Large intestine (tissue), 3 donors: ENCODE measurements at regions not wholly inside any gene's neighbourhood (a gene's known extent, or its start where the extent isn't known, plus 50 kb on each side); places are given as distances from the start of the nearest gene placed in this dataset.
"Not testable (repeated sequence)": the region's sequence is repeated elsewhere in the genome, so short reads cannot be mapped to it uniquely, and the experiment has no call there.

Experiments
- DNase-seq, 2 donors: peaks; one replicate each; pipeline versions ENCODE4 v3.0.0 to v3.0.0-alpha.2; 2013
- H3K27ac ChIP-seq: one replicate; pipeline ENCODE4 v1.5.1; 2013; ENCODE audit warnings: low read length
- H3K27me3 ChIP-seq: 2 replicates; pipeline ENCODE4 v1.6.1; 2013; ENCODE audit warnings: low read length; ENCODE audit not compliant: control insufficient read depth, insufficient read depth
- H3K36me3 ChIP-seq: 2 replicates; pipeline ENCODE4 v1.6.1; 2013; ENCODE audit warnings: low read length; ENCODE audit not compliant: control insufficient read depth, insufficient read depth
- H3K4me1 ChIP-seq: one replicate; pipeline ENCODE4 v1.6.1; 2013; ENCODE audit warnings: low read length; ENCODE audit not compliant: control insufficient read depth, insufficient read depth
- H3K4me3 ChIP-seq: one replicate; pipeline ENCODE4 v1.5.1; 2013; ENCODE audit warnings: low read length
- H3K9me3 ChIP-seq: one replicate; pipeline ENCODE4 v1.6.1; 2013; ENCODE audit warnings: mild to moderate bottlenecking, low read depth, low read length, moderate library complexity; ENCODE audit not compliant: control insufficient read depth
- WGBS: methylation state at CpG from one replicate; pipeline ENCODE4 v1.1.5; 2013; ENCODE audit warnings: low lambda C conversion rate; ENCODE audit not compliant: insufficient coverage; 5-methylcytosine and 5-hydroxymethylcytosine counted together

DNA sequence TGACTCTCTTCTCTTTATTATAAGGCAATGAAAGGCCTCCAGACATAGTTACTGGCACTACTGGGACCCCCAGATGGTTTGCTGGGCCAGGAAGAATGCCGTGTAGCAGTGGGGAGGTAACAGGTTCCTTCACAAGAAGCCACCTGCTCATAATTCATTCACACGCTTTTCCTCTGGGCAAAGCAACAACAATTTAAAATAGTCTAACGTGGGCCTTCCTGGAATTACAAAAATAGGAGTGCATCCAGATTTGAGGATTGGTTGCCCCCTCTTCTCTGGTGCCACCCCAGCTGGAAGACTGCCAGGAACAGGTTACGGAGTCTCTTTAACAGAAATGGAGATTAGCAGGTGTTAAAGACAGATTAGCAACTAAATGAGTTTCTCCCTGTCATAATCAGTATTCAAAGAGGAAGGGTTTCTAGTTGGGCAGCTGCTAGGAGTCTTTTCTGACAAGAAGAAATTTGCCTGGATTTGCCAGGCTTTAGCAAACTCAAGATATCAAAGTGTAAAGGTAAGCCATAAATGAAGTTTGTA, 409.6 kb downstream of the NPIPA8 start:
- no CpG with 5 or more reads among the region's 4 CpGs for WGBS
- no peak overlapping the region for H3K4me3 ChIP-seq
- H3K27me3 ChIP-seq, result no peaks in the 10 kb centered on the region
- H3K9me3 ChIP-seq, result no peaks in the 10 kb centered on the region
- no peak overlapping the region for H3K27ac ChIP-seq
- no peaks in the 10 kb centered on the region for H3K36me3 ChIP-seq
- no peaks in the 10 kb centered on the region for H3K4me1 ChIP-seq
- DNase-seq, result no peak

DNA sequence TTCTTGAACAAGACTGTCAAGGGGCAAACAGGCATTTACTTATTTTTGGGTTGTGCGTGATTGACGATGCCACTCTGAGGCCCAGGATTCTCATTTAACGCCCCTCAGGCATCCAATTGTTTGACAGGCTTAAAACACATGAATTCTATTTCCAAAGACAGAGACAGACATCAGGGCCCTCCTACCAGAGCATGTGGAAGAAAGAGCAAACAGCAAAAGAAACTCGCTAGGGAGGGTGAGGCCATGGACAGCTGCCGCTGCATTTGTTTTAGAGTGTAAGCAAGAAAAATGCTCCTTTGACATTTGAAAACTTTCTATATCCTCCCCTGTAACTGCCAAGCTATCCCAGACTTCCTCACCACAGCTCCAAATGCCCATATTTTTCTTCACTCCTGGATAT, 410.1 kb downstream of the NPIPA8 start:
- WGBS, result 80% methylated on average over 1 of the region's 5 CpGs
- Histone ChIP-seq H3K4me3 (no peak overlapping the region), H3K27me3 (no peaks in the 10 kb centered on the region), H3K4me1 (no peaks in the 10 kb centered on the region), H3K27ac (no peak overlapping the region), H3K9me3 (no peaks in the 10 kb centered on the region), H3K36me3 (no peaks in the 10 kb centered on the region)
- DNase-seq, result no peak

DNA sequence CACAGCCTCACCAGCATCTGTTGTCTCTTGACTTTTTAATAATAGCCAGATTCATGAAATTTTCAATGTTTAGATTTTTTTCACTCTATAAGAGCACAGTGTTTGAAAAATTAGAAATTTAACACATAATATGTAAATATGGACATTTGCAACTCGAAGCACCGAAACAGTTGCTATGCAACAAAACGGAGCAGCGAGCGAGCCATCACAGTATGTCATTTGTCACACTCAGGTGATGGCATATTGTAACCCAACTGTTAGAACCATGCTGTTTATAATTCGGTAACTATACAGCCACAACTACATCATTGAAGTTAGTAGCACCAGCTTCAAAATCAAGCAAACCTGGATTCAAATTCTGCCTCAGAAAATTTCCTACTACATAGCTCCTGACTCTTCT, 410.8 kb downstream of the NPIPA8 start:
- no peaks in the 10 kb centered on the region for H3K4me1 ChIP-seq
- WGBS, result no CpG with 5 or more reads among the region's 6 CpGs
- DNase-seq, result no peak
- H3K27me3 ChIP-seq, result no peaks in the 10 kb centered on the region
- H3K27ac ChIP-seq, result no peak overlapping the region
- H3K4me3 ChIP-seq, result no peak overlapping the region
- no peaks in the 10 kb centered on the region for H3K9me3 ChIP-seq
- H3K36me3 ChIP-seq, result no peaks in the 10 kb centered on the region

DNA sequence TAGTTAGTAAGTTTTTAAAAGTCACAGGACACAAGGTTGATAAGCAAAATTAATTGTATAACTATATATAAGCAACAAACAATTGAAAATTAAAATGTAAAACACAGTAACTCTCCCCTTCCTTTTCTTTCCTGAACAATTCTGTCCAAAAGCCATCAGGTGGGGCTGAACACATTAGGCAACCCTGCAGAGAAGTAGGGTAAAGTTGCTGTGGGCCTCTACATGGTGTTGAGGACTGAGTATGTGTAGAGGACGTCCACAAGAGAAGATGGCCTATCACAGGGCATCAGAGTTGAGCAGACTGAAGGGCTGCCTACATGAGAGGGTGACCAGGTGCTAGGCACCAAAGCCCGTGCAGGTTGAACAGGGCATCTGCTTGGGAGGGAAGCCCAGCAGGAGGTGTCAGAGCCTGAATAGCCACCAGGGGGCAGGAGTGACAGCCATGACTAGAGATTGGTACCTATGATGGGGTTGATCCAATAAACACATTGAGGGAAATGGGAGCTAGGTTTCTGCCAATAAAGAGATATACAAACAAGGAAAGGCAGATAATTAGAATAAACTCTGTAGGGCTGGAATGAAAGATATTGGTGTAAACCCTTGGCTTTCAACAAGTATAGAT, 415.1 kb downstream of the NPIPA8 start:
- no CpG with 5 or more reads among the region's 2 CpGs for whole genome bisulfite sequencing
- DNase-seq, result peak in 1 of 2 donors; percentile 5
- H3K4me3 ChIP-seq, result no peak overlapping the region
- H3K27me3 ChIP-seq, result no peaks in the 10 kb centered on the region
- H3K36me3 ChIP-seq, result no peaks in the 10 kb centered on the region
- no peaks in the 10 kb centered on the region for H3K9me3 ChIP-seq
- H3K27ac ChIP-seq, result no peak overlapping the region
- H3K4me1 ChIP-seq, result no peaks in the 10 kb centered on the region

DNA sequence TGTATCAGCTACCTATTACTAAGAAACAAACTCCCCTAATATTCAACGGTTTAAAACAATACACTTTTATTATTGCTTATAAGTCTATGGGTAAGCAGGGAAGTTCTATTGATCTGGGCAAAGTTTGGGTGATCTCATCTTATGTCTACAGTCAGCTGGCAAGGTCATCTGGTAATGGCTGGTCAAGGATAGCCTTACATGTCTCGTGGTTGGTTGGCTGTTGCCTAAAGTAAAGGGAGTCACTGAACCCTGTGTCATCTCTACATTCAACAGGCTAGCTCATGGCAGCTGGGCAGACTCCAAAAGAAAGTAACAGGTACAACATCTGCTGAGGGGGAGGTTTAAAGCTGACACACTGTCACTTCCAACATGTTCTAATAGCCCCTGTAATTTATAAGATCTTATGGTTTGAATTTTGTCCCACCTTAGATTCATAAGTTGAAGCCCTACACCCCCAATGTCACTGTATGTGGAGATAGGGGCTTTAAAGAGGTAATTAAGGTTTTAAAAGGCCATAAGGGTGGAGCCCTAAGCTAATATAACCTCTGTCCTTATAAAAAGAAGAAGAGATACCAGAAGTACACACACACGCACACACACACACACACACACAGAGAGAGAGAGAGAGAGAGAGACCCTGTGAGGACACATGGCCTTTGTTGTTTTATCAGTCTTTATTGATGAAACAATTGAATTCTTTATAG, 419.1 kb downstream of the NPIPA8 start:
- H3K27ac ChIP-seq, result no peak overlapping the region
- no peaks in the 10 kb centered on the region for H3K36me3 ChIP-seq
- H3K27me3 ChIP-seq, result no peaks in the 10 kb centered on the region
- no peaks in the 10 kb centered on the region for H3K4me1 ChIP-seq
- WGBS, result no CpG with 5 or more reads among the region's 3 CpGs
- H3K9me3 ChIP-seq, result no peaks in the 10 kb centered on the region
- no peak for DNase-seq
- H3K4me3 ChIP-seq, result no peak overlapping the region

DNA sequence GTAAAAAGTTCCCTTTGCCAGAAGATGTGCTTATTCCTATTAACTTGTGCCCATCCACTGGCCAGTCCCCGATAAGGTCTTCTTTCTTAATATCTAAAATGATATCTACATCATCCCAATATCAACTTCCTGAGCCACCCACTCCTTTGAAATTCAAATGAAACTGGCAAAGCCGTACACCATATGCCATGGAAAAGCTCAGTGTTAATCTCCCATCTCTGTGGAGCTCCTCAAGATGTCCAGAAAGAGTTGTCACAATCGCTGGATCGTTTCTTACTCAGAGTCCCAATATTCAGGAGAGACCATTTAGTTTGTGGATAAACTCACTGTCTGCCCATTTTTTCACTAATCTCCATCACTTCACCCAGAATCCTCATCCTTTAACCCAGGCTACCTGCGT, 420.7 kb downstream of the NPIPA8 start:
- Histone ChIP-seq H3K9me3 (no peaks in the 10 kb centered on the region), H3K27ac (no peak overlapping the region), H3K4me1 (no peaks in the 10 kb centered on the region), H3K27me3 (no peaks in the 10 kb centered on the region), H3K4me3 (no peak overlapping the region), H3K36me3 (no peaks in the 10 kb centered on the region)
- WGBS, result 100% methylated on average over 2 of the region's 5 CpGs
- DNase-seq, result no peak

DNA sequence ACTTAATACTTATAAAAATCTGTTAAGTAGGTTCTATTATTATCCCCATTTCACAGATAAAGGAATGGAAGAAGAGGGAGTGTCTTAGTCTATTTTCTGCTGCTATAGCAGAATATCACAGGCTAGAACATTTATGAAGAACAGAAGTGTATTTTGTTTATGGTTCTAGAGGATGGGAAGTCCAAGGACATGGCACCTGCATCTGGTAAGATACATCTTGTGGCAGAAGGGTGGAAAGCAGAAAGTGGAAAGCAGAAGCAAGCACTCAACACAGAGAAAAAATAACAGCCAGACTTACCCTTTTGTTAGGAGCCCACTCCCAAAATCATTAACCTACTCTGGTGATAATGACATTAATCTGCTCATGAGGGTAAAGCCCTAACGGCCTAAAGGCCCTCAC, 422.4 kb downstream of the NPIPA8 start:
- Histone ChIP-seq H3K36me3 (no peaks in the 10 kb centered on the region), H3K9me3 (no peaks in the 10 kb centered on the region), H3K27me3 (no peaks in the 10 kb centered on the region), H3K27ac (no peak overlapping the region), H3K4me1 (no peaks in the 10 kb centered on the region), H3K4me3 (no peak overlapping the region)
- WGBS, result no CpG with 5 or more reads among the region's 1 CpG
- no peak for DNase-seq

DNA sequence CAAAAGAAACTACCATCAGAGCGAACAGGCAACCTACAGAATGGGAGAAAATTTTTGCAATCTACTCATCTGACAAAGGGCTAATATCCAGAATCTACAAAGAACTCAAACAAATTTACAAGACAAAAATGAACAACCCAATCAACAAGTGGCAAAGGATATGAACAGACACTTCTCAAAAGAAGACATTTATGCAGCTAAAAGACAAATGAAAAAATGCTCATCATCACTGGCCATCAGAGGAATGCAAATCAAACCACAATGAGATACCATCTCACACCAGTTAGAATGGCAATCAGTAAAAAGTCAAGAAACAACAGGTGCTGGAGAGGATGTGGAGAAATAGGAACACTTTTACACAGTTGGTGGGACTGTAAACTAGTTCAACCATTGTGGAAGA, 425.0 kb downstream of the NPIPA8 start:
- not testable (repeated sequence) for H3K9me3 ChIP-seq, DNase-seq, H3K27me3 ChIP-seq, H3K4me1 ChIP-seq, H3K4me3 ChIP-seq, H3K36me3 ChIP-seq, H3K27ac ChIP-seq
- WGBS, result no CpG with 5 or more reads among the region's 1 CpG

DNA sequence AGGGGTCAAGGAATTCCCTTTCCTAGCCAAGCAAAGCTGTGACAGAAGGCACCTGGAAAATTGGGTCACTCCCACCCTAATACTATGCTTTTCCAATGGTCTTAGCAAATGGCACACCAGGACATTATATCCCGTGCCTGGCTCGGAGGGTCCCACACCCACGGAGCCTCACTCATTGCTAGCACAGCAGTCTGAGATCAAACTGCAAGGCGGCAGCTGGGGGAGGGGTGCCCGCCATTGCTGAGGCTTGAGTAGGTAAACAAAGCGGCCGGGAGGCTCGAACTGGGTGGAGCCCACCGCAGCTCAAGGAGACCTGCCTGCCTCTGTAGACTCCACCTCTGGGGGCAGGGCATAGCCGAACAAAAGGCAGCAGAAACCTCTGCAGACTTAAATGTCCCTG, 429.9 kb downstream of the NPIPA8 start:
- H3K27me3 ChIP-seq, H3K4me3 ChIP-seq, H3K36me3 ChIP-seq, H3K4me1 ChIP-seq, H3K27ac ChIP-seq, H3K9me3 ChIP-seq, DNase-seq: not testable (repeated sequence)
- no CpG with 5 or more reads among the region's 10 CpGs for WGBS

DNA sequence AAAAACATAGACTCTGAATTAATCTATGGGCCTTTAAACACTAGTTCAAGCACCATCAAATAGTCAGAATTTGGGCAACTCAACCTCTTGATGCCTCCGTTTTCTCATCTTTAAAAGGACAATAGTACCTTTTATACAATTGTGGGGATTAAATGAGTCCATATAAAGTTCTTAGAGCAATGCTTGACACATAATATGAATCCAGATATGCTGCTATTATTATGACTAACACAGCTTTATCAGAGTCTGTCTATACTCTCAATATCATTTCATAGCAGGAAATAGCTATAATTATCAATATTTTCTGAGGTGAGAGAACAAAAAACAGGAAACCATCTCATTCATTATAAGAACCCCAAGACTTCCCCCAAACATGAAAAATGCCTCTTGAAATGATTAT, 430.5 kb upstream of the XYLT1 start:
- Histone ChIP-seq H3K36me3 (no peaks in the 10 kb centered on the region), H3K4me3 (no peak overlapping the region), H3K27ac (no peak overlapping the region), H3K4me1 (no peaks in the 10 kb centered on the region), H3K27me3 (no peaks in the 10 kb centered on the region), H3K9me3 (no peaks in the 10 kb centered on the region)
- no CpG with 5 or more reads among the region's 1 CpG for WGBS
- no peak for DNase-seq

DNA sequence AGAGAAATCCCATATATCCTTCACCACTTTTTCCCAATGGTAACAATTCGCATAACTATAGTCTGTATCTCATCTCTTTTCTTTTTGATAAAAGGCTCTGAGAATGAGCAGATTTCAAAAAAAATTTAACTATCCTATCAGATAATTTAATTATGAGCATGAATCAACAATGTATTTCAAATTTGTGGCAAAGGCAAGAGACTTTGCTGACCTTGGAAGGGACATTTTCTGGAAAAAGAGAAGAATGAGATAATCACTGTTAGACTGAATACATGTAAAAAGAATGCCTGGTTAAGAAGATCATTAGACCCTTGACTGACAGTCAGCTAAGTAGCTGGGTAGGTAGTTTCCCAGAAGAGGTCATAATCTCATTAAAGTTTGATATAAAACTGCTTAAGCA, 428.4 kb upstream of the XYLT1 start:
- H3K4me1 ChIP-seq, result no peaks in the 10 kb centered on the region
- H3K27ac ChIP-seq, result no peak overlapping the region
- WGBS, result no CpG with 5 or more reads among the region's 1 CpG
- H3K9me3 ChIP-seq, result no peaks in the 10 kb centered on the region
- no peak for DNase-seq
- H3K36me3 ChIP-seq, result no peaks in the 10 kb centered on the region
- H3K4me3 ChIP-seq, result no peak overlapping the region
- H3K27me3 ChIP-seq, result no peaks in the 10 kb centered on the region
